ENCODE measurements at regions not wholly inside any gene's neighbourhood (a gene's known extent, or its start where the extent isn't known, plus 50 kb on each side); places are given as distances from the start of the nearest gene placed in this dataset.

GRCh38 chr10:64497306-64497705, 976.1 kb downstream of the REEP3 start:
- DNase-seq (no peak), ATAC-seq (replicated peaks) (no peak)
- Mint-ChIP-seq H3K4me3 (no peak overlapping the region), H3K27me3 (no peaks in the 10 kb centered on the region), H3K36me3 (no peaks in the 10 kb centered on the region), H3K9me3 (peaks cover 8% of the 10 kb centered on the region in 2 donors), H3K4me1 (no peaks in the 10 kb centered on the region), H3K27ac (no peak overlapping the region)

GRCh38 chr10:64501807-64502206, 980.6 kb downstream of the REEP3 start:
- no peak overlapping the region for H3K4me3 Mint-ChIP-seq
- H3K27ac Mint-ChIP-seq = no peak overlapping the region
- H3K9me3 Mint-ChIP-seq = peaks cover 3 to 4% of the 10 kb centered on the region in 2 donors
- H3K27me3 Mint-ChIP-seq = no peaks in the 10 kb centered on the region
- DNase-seq = no peak
- H3K4me1 Mint-ChIP-seq = no peaks in the 10 kb centered on the region
- ATAC-seq (replicated peaks) = no peak
- no peaks in the 10 kb centered on the region for H3K36me3 Mint-ChIP-seq

- ATAC-seq (replicated peaks) = no peak
- no peaks in the 10 kb centered on the region for H3K36me3 Mint-ChIP-seq
- no peaks in the 10 kb centered on the region for H3K4me1 Mint-ChIP-seq
- no peak for DNase-seq
- no peak overlapping the region for H3K4me3 Mint-ChIP-seq
- peaks cover 0 to 5% of the 10 kb centered on the region in 2 donors for H3K9me3 Mint-ChIP-seq
- no peak overlapping the region for H3K27ac Mint-ChIP-seq
- H3K27me3 Mint-ChIP-seq = no peaks in the 10 kb centered on the region
These were observed 981.7 kb downstream of the REEP3 start for GRCh38 chr10:64502936-64503335.

- DNase-seq (no peak), ATAC-seq (replicated peaks) (no peak)
- Mint-ChIP-seq H3K9me3 (peaks cover 0 to 5% of the 10 kb centered on the region in 2 donors), H3K36me3 (no peaks in the 10 kb centered on the region), H3K4me3 (no peak overlapping the region), H3K27ac (no peak overlapping the region), H3K27me3 (no peaks in the 10 kb centered on the region), H3K4me1 (no peaks in the 10 kb centered on the region)
These were observed 982.2 kb downstream of the REEP3 start for GRCh38 chr10:64503429-64503828.

DNA sequence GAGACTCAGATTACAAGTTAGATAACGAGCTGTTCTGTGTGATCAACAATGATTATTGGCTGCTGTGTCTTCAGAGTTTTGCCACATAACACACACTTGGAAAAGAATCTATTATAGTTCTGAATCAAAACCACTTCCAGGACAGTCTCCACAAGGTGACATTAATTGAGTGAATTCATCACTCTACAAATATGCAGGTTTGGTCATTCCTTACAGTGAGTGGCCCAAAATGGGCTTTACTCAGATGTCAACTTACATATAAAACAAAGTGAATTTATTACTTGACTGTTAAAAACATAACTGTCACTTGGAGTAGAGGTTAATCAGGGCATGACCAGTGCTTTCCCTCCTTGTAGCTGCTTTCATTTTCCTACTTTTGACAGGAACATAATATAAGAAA, 984.3 kb downstream of the REEP3 start:
- no peaks in the 10 kb centered on the region for H3K27me3 Mint-ChIP-seq
- no peak for ATAC-seq (replicated peaks)
- no peak overlapping the region for H3K27ac Mint-ChIP-seq
- no peak overlapping the region for H3K4me3 Mint-ChIP-seq
- H3K36me3 Mint-ChIP-seq = no peaks in the 10 kb centered on the region
- peaks cover 0 to 3% of the 10 kb centered on the region in 2 donors for H3K9me3 Mint-ChIP-seq
- no peaks in the 10 kb centered on the region for H3K4me1 Mint-ChIP-seq
- no peak for DNase-seq

DNA sequence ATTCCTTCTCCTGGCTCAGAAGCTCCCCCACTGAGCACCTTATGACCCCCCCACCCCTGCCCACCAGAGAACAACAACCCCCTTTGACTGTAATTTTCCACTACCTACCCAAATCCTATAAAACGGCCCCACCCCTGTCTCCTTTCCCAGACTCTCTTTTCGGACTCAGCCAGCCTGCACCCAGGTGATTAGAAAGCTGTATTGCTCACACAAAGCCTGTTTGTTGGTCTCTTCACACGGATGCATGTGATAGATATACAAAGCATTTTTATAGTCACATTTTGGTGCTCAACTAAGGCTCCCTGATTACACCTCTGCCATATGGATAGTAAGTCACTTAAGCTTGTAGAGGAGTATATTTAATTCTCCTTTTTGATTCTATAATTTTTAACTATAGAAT, 985.8 kb downstream of the REEP3 start:
- Mint-ChIP-seq H3K36me3 (no peaks in the 10 kb centered on the region), H3K9me3 (peaks cover 0 to 2% of the 10 kb centered on the region in 2 donors), H3K4me3 (no peak overlapping the region), H3K27me3 (no peaks in the 10 kb centered on the region), H3K27ac (no peak overlapping the region), H3K4me1 (no peaks in the 10 kb centered on the region)
- ATAC-seq (replicated peaks) (no peak), DNase-seq (no peak)

- Mint-ChIP-seq H3K36me3 (no peaks in the 10 kb centered on the region), H3K4me3 (no peak overlapping the region), H3K4me1 (no peaks in the 10 kb centered on the region), H3K27me3 (no peaks in the 10 kb centered on the region), H3K27ac (no peak overlapping the region), H3K9me3 (peaks cover 0 to 1% of the 10 kb centered on the region in 2 donors)
- DNase-seq (no peak), ATAC-seq (replicated peaks) (no peak)
These were observed 986.4 kb downstream of the REEP3 start for GRCh38 chr10:64507651-64508028.

DNA sequence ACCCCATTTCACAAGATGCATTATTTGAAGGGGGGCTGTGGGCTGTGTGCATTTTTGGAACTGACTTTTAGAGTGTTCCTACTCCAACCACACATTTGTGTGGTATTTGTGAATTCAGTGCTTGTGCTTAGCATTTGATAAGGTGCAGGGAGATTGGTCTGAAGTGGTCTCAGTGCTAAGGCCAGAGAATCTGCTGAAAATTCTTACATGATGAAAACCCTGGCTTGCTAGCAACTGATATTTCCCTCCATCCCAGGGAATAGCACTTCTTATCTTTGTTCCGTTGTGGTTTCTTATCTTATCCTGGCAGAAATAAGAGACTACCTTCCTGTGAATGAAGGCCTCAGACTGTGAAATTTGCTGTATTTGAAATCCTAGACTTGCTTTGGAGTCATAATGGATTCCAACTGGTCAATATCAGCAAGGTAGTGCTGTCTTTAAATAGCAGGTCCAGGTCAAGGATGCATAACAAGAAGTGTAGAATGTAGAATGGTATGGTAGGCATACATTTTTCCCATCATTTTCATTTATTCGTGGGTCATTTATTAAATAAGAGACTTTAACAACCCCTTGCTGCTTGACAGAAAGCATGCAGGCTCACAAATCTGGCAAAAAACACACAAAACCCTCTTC, 986.9 kb downstream of the REEP3 start:
- H3K27ac Mint-ChIP-seq = no peak overlapping the region
- no peaks in the 10 kb centered on the region for H3K4me1 Mint-ChIP-seq
- ATAC-seq (replicated peaks) = no peak
- H3K9me3 Mint-ChIP-seq = peaks cover 0 to 1% of the 10 kb centered on the region in 2 donors
- no peaks in the 10 kb centered on the region for H3K27me3 Mint-ChIP-seq
- DNase-seq = no peak
- H3K36me3 Mint-ChIP-seq = no peaks in the 10 kb centered on the region
- no peak overlapping the region for H3K4me3 Mint-ChIP-seq

- DNase-seq (no peak), ATAC-seq (replicated peaks) (no peak)
- Mint-ChIP-seq H3K27ac (no peak overlapping the region), H3K4me1 (no peaks in the 10 kb centered on the region), H3K36me3 (no peaks in the 10 kb centered on the region), H3K4me3 (no peak overlapping the region), H3K9me3 (no peaks in the 10 kb centered on the region), H3K27me3 (no peaks in the 10 kb centered on the region)
These were observed 994.9 kb downstream of the REEP3 start for GRCh38 chr10:64515970-64516699.

DNA sequence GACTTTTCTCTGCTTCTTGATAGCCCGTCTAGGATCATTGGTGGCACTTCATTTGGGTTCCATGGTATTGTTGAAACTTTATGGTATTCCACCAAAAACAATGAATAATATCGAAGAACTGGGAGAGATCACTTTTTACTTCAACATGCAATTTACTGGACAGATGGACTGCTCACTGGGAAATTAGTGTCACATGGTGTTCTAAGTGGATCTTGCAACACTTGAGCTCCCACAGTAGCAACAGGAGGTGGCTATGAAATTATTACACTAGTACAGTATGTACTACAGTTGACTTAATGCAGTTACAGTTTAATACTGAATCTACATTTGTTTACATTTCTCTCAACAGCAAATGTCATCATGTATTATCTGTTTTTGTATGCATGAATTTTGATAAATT, 997.3 kb downstream of the REEP3 start:
- no peaks in the 10 kb centered on the region for H3K27me3 Mint-ChIP-seq
- H3K4me3 Mint-ChIP-seq = no peak overlapping the region
- H3K36me3 Mint-ChIP-seq = no peaks in the 10 kb centered on the region
- H3K27ac Mint-ChIP-seq = no peak overlapping the region
- no peaks in the 10 kb centered on the region for H3K4me1 Mint-ChIP-seq
- no peaks in the 10 kb centered on the region for H3K9me3 Mint-ChIP-seq
- ATAC-seq (replicated peaks) = no peak
- no peak for DNase-seq

GRCh38 chr10:64519427-64519826, 998.2 kb downstream of the REEP3 start:
- no peak overlapping the region for H3K4me3 Mint-ChIP-seq
- DNase-seq (no peak), ATAC-seq (replicated peaks) (no peak)
- no peaks in the 10 kb centered on the region for H3K9me3 Mint-ChIP-seq
- no peaks in the 10 kb centered on the region for H3K27me3 Mint-ChIP-seq
- no peaks in the 10 kb centered on the region for H3K4me1 Mint-ChIP-seq
- no peaks in the 10 kb centered on the region for H3K36me3 Mint-ChIP-seq
- no peak overlapping the region for H3K27ac Mint-ChIP-seq

GRCh38 chr10:64519831-64520230, 998.6 kb downstream of the REEP3 start:
- Mint-ChIP-seq H3K9me3 (no peaks in the 10 kb centered on the region), H3K4me3 (no peak overlapping the region), H3K4me1 (no peaks in the 10 kb centered on the region), H3K27ac (no peak overlapping the region), H3K36me3 (no peaks in the 10 kb centered on the region), H3K27me3 (no peaks in the 10 kb centered on the region)
- DNase-seq (no peak), ATAC-seq (replicated peaks) (no peak)

- Mint-ChIP-seq H3K4me1 (no peaks in the 10 kb centered on the region), H3K36me3 (no peaks in the 10 kb centered on the region), H3K4me3 (no peak overlapping the region), H3K27me3 (no peaks in the 10 kb centered on the region), H3K9me3 (peaks cover 0 to 3% of the 10 kb centered on the region in 2 donors), H3K27ac (no peak overlapping the region)
- no peak for DNase-seq
- ATAC-seq (replicated peaks) = no peak
These were observed 1002.0 kb downstream of the REEP3 start for GRCh38 chr10:64523065-64523759.

DNA sequence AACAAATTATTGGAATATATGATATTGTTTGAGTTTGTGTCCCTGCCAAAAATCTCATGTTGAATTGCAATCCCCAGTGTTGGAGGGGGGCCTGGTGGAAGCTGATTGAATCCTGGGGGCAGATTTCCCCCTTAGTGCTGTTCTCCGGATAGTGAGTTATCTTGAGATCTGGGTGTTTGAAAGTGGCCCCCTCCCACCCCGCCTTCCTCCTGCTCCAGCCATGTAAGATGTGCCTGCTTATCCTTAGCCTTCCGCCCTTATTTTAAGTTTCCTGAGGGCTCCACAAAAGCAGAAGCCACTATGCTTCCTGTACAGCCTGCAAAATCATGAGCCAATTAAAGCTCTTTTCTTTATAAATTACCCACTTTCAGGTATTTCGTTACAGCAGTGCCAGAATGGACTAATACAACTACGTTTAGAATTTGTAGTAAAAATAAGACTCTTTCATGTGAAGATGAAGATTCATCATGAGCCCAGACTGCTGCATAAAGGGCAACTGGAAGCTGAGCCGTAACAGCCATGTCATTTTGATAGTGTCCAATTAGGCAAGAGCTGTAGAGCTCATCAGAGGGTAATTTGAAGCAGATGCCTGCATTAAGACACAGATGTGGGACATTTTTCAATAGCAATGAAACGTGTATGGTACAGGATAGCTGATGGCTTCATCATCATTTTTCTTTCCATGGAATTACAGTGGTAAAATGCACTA, 1007.2 kb downstream of the REEP3 start:
- no peak for DNase-seq
- Mint-ChIP-seq H3K9me3 (peaks cover 0 to 3% of the 10 kb centered on the region in 2 donors), H3K4me1 (no peaks in the 10 kb centered on the region), H3K36me3 (no peaks in the 10 kb centered on the region), H3K27ac (no peak overlapping the region), H3K4me3 (no peak overlapping the region), H3K27me3 (no peaks in the 10 kb centered on the region)
- ATAC-seq (replicated peaks) = no peak
